Epithelial cell of proximal tubule (primary cell): ENCODE measurements at regions not wholly inside any gene's neighbourhood (a gene's known extent, or its start where the extent isn't known, plus 50 kb on each side); places are given as distances from the start of the nearest gene placed in this dataset.
"Not testable (repeated sequence)": the region's sequence is repeated elsewhere in the genome, so short reads cannot be mapped to it uniquely, and the experiment has no call there.

Experiments used
- DNase-seq: peaks from one replicate; pipeline ENCODE4 v3.0.0-alpha.2; 2011; ENCODE audit warnings: low read depth
- H3K4me3 ChIP-seq: 2 replicates; pipeline ENCODE4 v1.5.1; 2011; ENCODE audit warnings: low read depth, mild to moderate bottlenecking, low read length
- CTCF ChIP-seq: conservative IDR thresholded peaks from 2 replicates; pipeline ENCODE4 v1.5.1; 2012; ENCODE audit warnings: low read depth, mild to moderate bottlenecking, low read length

- no peak overlapping the region for H3K4me3 ChIP-seq
- TF ChIP-seq CTCF, result no peak
- no peak for DNase-seq
These were observed 420.6 kb upstream of the PABPC4L start for GRCh38 chr4:134622199-134622598.

GRCh38 chr4:134621715-134622114 lies 420.1 kb upstream of the PABPC4L start:
- not testable (repeated sequence) for DNase-seq, H3K4me3 ChIP-seq

GRCh38 chr4:134610956-134611355 lies 409.4 kb upstream of the PABPC4L start:
- TF ChIP-seq CTCF, result no peak

GRCh38 chr4:134610172-134610571 lies 408.6 kb upstream of the PABPC4L start:
- no peak for DNase-seq
- H3K4me3 ChIP-seq, result no peak overlapping the region
- no peak for TF ChIP-seq CTCF

More at GRCh38 chr4:134610956-134611355, 409.4 kb upstream of the PABPC4L start:
- H3K4me3 ChIP-seq, result no peak overlapping the region
- DNase-seq, result no peak

GRCh38 chr4:134601706-134602105 lies 400.1 kb upstream of the PABPC4L start:
- no peak for TF ChIP-seq CTCF
- H3K4me3 ChIP-seq, result no peak overlapping the region
- no peak for DNase-seq

DNA sequence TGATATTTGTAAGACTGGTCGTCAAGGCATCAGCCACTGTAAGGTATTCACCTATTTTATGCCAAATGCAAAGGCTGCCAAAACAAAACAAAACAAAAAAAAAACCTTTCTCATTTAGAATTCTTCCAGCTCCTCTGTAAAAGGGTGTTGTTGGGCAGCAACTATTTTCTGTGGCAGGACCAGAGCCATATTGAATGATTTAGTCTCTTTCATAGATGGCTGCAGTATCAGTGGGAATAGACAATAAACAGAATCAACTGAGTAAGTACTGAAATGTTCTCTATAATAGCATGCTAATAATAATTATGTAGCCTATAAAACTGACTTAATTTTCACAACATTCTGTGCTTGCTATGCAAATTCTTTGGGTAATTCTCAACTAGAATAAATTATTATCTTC lies 389.7 kb upstream of the PABPC4L start:
- H3K4me3 ChIP-seq, result no peak overlapping the region
- TF ChIP-seq CTCF, result no peak
- DNase-seq, result no peak

DNA sequence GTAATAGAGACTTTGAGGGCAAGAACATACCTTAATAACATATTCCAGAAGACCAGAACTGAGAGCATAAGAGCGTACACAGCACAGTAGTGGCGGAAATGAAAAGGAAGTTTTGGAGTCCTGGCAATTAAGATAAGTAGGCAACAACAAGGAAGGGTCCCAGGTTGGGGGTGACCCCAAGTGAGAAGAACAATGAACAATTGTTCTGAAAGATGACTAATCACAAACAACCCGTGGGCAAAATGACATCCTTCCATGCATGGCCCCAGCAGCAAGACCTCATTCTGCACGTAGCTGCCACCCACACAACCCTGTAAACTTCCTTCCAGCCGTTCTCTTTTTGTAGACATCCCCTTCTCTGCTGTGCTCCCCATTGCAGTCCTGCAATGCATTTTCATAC lies 384.4 kb upstream of the PABPC4L start:
- TF ChIP-seq CTCF, result no peak
- H3K4me3 ChIP-seq, result no peak overlapping the region
- no peak for DNase-seq

GRCh38 chr4:134567461-134567860 lies 365.9 kb upstream of the PABPC4L start:
- no peak for TF ChIP-seq CTCF
- DNase-seq, result no peak
- no peak overlapping the region for H3K4me3 ChIP-seq
